ENCODE measurements at regions not wholly inside any gene's neighbourhood (a gene's known extent, or its start where the extent isn't known, plus 50 kb on each side); places are given as distances from the start of the nearest gene placed in this dataset.

DNA sequence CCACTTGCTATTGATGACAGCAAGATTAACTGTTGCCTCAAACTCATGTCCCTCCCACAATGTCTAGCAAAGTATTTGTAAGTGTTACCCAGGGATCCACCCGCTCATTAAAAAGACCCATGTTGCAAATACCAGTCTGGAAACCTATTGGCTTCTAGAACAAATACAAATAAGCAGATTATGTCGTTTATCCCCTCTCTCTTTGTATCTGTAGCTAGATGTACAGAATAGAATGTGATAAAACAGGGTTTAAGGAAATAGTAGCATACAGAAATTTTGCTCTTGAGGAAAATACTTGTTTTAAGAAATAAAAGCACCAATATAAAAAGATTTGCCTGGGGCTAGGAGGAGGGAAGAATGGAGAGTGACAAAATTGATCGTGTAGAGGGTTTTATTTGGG is 142.7 kb upstream of the ZIC3 start:
- no peak for TF ChIP-seq EZH2 (IDR thresholded peaks at IDR 0.05)
- no peak for TF ChIP-seq POLR2AphosphoS5 (IDR thresholded peaks at IDR 0.05; ENCODE audit: borderline replicate concordance, low read depth, low read length)

Data from SK-N-MC (cell line).